SH-SY5Y (cell line): ENCODE measurements at regions not wholly inside any gene's neighbourhood (a gene's known extent, or its start where the extent isn't known, plus 50 kb on each side); places are given as distances from the start of the nearest gene placed in this dataset.

Source experiments
- GATA2 ChIP-seq: IDR thresholded peaks from 2 replicates; pipeline ENCODE4 v1.6.1; 2011; ENCODE audit warnings: mild to moderate bottlenecking, low read depth, low read length
- GATA3 ChIP-seq: IDR thresholded peaks from 2 replicates; pipeline ENCODE4 v1.6.1; 2011; ENCODE audit warnings: low read depth, mild to moderate bottlenecking, low read length, moderate library complexity

GRCh38 chr7:93728292-93728691 lies 153.8 kb upstream of the CALCR start:
- TF ChIP-seq GATA2 (no peak), GATA3 (no peak)
